IPS-15b (cell line): ENCODE measurements at regions not wholly inside any gene's neighbourhood (a gene's known extent, or its start where the extent isn't known, plus 50 kb on each side); places are given as distances from the start of the nearest gene placed in this dataset.

ENCODE experiments used
- H3K27me3 ChIP-seq: one replicate; pipeline ENCODE4 v1.6.1; 2013; ENCODE audit warnings: low read length; ENCODE audit not compliant: control insufficient read depth, insufficient read depth
- H3K36me3 ChIP-seq: one replicate; pipeline ENCODE4 v1.6.1; 2013; ENCODE audit warnings: low read length; ENCODE audit not compliant: control insufficient read depth, insufficient read depth
- H3K4me1 ChIP-seq: one replicate; pipeline ENCODE4 v1.6.1; 2013; ENCODE audit warnings: mild to moderate bottlenecking, low read length; ENCODE audit not compliant: control insufficient read depth, insufficient read depth
- H3K4me3 ChIP-seq: one replicate; pipeline ENCODE4 v1.5.1; 2013; ENCODE audit warnings: low read depth, low read length
- H3K9ac ChIP-seq: one replicate; pipeline ENCODE4 v1.6.1; 2013; ENCODE audit warnings: low read depth, mild to moderate bottlenecking, low read length
- H3K9me3 ChIP-seq: one replicate; pipeline ENCODE4 v1.6.1; 2013; ENCODE audit warnings: mild to moderate bottlenecking, low read length; ENCODE audit not compliant: control insufficient read depth, insufficient read depth

DNA sequence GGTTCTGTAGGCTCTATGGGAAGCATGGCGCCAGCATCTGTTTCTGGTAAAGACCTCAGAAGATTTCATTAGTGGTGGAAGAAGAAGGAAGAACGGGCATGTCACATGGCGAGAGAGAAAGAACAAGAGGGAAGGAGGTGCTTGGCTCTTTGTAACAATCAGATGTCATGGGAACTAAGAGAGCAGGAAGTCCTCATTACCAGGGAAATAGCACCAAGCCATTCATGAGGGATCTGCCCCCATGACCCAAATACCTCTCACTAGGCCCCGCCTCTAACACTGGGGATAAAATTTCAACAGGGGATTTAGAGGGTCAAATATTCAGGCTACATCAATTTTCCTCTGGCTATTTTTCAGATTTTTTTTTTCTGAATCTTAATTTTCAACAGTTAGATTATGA is 954.3 kb downstream of the SQOR start:
- H3K9me3 ChIP-seq = no peaks in the 10 kb centered on the region
- H3K4me1 ChIP-seq = no peaks in the 10 kb centered on the region
- no peak overlapping the region for H3K4me3 ChIP-seq
- no peaks in the 10 kb centered on the region for H3K27me3 ChIP-seq
- no peaks in the 10 kb centered on the region for H3K36me3 ChIP-seq
- no peak overlapping the region for H3K9ac ChIP-seq

DNA sequence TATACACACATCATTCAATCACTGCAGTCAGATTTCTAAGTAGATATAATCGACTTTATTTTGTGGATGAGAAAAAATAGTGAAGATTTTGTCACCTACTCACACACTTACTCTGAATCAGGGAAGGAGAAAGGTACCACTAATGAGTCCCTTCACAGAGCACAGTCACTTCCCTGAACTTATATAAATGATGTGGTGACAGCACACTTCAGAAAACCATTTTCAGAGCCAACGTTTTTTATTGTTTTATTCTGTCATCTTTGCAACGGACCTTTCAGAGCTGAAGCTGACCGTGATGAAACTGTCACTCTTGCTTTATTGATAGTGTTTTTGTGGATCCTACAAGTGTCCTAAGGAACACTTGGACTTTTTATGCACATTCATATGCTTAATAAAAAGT is 956.6 kb downstream of the SQOR start:
- Histone ChIP-seq H3K9ac (no peak overlapping the region), H3K36me3 (no peaks in the 10 kb centered on the region), H3K4me1 (no peaks in the 10 kb centered on the region), H3K27me3 (no peaks in the 10 kb centered on the region), H3K9me3 (no peaks in the 10 kb centered on the region), H3K4me3 (no peak overlapping the region)

DNA sequence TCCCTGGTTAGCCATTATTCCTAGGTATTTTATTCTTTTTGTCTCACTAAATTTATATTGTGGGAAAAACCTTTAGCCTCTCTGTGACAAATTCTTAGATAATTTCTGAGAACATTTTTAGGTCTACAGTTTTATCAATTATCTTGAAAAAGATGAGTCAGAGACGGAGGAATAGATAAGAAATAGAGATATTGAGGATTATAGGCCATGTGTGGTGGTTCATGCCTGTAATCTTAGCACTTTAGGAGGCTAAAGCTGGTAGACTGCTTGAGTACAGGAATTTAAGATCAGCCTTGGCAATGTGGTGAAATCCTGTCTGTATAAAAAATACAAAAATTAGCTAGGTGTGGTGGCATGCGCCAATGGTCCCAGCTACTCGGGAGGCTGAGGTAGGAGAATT is 960.2 kb downstream of the SQOR start:
- no peaks in the 10 kb centered on the region for H3K4me1 ChIP-seq
- no peaks in the 10 kb centered on the region for H3K27me3 ChIP-seq
- H3K36me3 ChIP-seq = no peaks in the 10 kb centered on the region
- H3K4me3 ChIP-seq = no peak overlapping the region
- H3K9ac ChIP-seq = no peak overlapping the region
- H3K9me3 ChIP-seq = no peaks in the 10 kb centered on the region

DNA sequence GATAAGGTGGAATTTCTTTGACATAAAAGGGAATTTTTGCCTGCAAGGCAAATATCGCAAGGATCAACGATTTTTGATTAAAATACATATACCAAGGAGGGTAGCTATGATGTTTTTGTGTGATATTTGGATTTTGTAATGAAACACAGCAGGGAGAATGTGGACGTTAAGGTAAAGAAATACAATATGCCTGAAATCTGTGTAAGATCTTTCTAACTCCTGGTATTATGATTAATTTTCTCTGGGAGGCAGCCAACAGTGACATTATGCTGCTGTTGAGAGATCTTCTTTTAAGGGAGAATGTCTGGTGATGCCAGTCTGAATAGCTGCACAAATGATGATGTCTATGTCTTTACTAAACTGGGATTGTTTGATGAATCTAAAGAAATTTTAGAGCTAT is 972.2 kb downstream of the SQOR start:
- H3K9ac ChIP-seq = no peak overlapping the region
- H3K36me3 ChIP-seq = no peaks in the 10 kb centered on the region
- no peaks in the 10 kb centered on the region for H3K4me1 ChIP-seq
- no peaks in the 10 kb centered on the region for H3K27me3 ChIP-seq
- no peaks in the 10 kb centered on the region for H3K9me3 ChIP-seq
- H3K4me3 ChIP-seq = no peak overlapping the region

DNA sequence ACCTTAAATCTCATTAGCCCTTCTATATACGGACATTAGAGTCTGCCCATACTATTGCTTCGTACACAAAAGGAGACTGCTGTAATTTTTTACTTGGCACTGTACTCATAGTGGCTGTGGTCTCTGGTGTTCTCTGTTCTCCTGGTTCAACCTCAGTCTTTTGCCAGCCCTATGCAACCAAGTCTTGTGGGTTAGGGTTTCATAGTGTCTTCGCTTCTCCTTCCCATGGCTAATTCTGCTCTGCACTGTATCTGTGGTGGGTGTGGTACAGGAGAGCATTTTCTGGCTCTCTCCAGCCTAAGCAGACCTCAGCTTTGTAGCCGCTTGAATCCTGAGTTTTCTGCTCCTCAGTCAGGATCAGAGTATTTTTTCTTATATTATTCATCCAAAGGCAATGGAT is 981.2 kb downstream of the SQOR start:
- H3K9ac ChIP-seq = no peak overlapping the region
- no peak overlapping the region for H3K4me3 ChIP-seq
- H3K36me3 ChIP-seq = no peaks in the 10 kb centered on the region
- no peaks in the 10 kb centered on the region for H3K9me3 ChIP-seq
- no peaks in the 10 kb centered on the region for H3K4me1 ChIP-seq
- H3K27me3 ChIP-seq = no peaks in the 10 kb centered on the region

DNA sequence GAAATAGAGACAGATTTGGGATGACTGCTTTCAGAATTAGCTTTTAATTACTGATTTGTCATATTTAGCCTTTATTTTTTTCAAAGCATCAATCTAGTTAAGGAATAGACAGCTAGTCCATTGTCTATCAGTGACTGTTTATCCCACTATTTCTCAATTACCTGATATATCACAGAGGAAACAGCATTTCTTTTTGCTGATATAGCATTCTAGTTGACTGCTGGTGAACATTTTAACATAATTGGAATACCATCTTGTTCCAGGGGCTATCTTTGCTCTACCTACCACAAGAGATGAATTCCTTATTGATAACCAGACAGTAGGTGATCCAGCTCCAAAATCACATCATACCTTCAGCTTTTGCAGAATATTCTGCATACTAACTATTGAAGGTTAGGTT is 982.7 kb downstream of the SQOR start:
- Histone ChIP-seq H3K27me3 (no peaks in the 10 kb centered on the region), H3K4me1 (no peaks in the 10 kb centered on the region), H3K9me3 (no peaks in the 10 kb centered on the region), H3K9ac (no peak overlapping the region), H3K36me3 (no peaks in the 10 kb centered on the region), H3K4me3 (no peak overlapping the region)

DNA sequence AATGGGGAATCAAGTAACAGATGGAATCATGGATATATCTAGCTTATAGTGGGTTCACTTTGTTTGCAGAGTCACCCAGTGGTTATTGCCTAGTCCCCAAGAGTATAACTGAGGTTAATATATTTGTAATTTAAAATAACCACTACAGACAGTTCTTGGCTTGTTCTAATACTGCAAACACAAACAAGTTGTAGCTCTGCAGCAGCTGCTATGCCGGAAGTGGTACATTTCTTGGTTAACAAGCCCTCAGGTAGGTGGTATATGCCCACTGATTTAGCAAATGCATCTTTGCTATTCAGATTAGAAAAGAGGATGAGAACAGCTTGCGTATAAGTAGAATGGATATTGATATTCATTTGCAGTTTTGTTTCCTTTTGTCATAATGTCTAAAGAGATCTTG is 984.2 kb downstream of the SQOR start:
- Histone ChIP-seq H3K36me3 (no peaks in the 10 kb centered on the region), H3K4me1 (no peaks in the 10 kb centered on the region), H3K9ac (no peak overlapping the region), H3K4me3 (no peak overlapping the region), H3K9me3 (no peaks in the 10 kb centered on the region), H3K27me3 (no peaks in the 10 kb centered on the region)

DNA sequence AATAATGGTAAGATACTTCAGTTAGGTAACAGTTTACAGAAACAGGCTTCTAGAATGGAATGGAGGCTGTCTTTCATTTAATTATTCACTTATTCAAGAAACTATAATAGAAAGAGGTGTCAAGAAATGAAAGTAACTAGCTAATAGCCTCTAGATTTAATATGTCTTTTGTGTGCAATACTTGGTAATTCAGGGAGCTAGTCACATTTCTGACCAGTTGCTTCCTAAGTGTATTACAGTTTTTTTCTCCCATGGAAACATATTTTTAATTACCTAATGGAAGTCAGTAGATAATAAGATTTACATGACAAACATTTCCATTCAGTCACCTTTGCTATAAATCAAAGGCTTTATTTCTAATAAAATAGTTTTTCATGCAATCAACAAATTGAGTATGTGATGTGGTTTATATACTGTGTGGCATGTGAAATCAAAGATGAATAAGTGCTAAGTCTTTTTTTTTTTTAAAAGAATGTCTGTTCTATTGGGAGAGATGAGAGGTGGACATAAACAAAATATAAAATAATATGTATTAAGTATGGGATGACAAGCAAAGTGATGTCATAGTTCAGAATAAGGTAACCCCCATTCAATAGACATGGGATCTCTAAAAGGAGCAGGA is 985.7 kb downstream of the SQOR start:
- H3K36me3 ChIP-seq = no peaks in the 10 kb centered on the region
- no peaks in the 10 kb centered on the region for H3K4me1 ChIP-seq
- H3K4me3 ChIP-seq = no peak overlapping the region
- H3K9ac ChIP-seq = no peak overlapping the region
- H3K9me3 ChIP-seq = no peaks in the 10 kb centered on the region
- no peaks in the 10 kb centered on the region for H3K27me3 ChIP-seq

DNA sequence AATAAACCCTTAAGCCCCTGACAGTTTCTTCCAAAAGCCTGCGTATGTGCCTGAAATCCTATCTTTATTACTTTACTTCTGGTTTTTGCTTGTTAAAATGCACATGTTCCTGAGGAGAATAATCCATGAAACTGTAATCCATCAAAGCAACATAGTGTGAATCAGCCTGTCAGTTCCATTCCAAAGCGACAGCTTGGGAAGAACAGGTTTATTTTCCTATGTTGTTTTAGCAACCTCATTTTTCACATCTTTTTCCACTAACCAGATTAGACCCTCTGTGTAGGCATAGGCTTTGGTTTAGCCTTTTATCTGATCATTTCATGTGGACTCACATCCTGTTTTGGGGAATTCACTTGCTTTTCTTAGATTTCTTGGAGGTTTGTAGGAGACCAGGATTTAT is 988.0 kb downstream of the SQOR start:
- Histone ChIP-seq H3K4me3 (no peak overlapping the region), H3K27me3 (no peaks in the 10 kb centered on the region), H3K36me3 (no peaks in the 10 kb centered on the region), H3K9ac (no peak overlapping the region), H3K9me3 (no peaks in the 10 kb centered on the region), H3K4me1 (no peaks in the 10 kb centered on the region)

DNA sequence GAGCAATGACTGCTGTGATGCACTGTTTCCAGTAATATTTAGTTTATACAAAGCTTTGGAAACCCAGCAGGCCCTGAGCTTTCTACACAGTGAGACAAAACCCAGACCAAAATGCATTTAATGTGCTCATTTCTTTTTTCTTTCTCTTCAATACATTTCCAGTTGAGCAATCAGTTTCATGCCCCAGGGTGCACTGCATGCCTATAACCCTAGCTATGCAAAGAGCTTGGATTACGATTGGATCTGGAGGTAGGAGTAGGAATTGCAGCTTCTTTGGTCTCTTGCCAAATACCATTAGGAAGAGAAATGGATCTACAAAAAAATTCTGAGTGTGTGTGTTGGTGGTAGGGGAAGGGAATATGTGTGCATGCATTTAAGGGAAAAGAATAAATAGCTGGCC is 1001.4 kb downstream of the SQOR start:
- Histone ChIP-seq H3K9me3 (no peaks in the 10 kb centered on the region), H3K4me1 (peaks cover 2% of the 10 kb centered on the region), H3K36me3 (no peaks in the 10 kb centered on the region), H3K4me3 (no peak overlapping the region), H3K9ac (no peak overlapping the region), H3K27me3 (no peaks in the 10 kb centered on the region)

DNA sequence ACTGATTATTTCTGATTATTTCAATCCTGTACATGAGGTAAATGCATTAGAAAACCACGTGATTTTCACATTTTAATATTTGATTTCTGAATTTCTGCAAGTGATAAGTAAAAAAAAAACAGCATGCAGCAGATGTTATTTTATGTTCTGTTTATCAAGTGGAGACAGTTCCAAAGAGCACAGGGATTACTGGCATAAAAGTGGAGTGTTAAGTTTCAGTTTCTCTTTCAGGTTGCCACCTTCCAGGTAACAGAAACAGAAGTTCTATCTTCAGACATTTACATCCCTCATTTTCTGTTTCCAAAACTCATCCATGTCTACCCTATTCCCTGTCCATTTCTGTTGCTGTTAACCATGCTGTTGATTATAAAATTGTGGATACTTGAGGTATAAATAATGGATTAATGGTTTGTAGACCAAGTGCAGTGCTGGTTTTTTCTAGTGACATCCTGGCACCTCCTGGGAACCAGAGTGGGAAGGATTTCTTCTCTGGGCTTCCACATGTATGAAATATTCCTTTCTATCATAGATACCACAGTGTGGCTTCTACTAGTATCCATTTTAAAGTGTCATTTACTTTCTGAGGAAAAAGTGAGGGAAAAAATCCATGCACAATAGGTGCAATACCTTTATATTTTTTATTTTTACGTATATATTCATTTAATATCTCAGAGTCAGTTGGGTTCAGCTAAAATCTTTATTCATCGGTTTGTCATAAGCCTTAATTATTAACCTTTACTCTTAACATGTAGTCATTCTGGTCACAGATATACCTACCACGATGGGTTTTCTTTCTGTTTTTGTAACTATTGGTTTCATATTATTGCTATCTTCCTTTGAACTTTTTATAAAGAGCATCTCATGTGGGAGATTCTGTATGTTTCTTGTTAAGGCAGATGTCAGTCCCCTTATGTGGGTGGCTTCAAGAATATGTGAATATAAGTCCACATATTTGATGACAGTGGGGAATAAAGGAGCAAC is 1010.0 kb downstream of the SQOR start:
- no peak overlapping the region for H3K9ac ChIP-seq
- H3K36me3 ChIP-seq = no peaks in the 10 kb centered on the region
- H3K4me1 ChIP-seq = no peaks in the 10 kb centered on the region
- no peaks in the 10 kb centered on the region for H3K9me3 ChIP-seq
- no peak overlapping the region for H3K4me3 ChIP-seq
- no peaks in the 10 kb centered on the region for H3K27me3 ChIP-seq

DNA sequence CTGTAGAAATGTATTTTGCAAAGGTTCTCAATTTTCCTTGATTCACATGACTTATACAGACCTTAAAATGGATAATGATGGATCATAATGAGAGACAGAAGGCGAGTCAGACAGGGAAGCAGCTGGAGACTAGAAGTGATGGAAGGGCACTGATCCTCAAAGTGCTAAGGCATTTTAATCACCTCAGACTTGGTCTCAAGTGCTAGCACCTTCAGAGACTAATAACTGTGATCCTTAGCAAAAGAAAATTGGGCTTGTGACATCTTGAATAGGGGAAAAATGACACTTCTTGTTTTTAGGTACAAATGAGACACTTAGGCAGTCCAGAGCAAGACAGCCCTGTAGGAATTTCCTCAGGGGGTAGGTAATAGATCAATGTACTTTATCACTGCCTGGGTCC is 1011.7 kb downstream of the SQOR start:
- Histone ChIP-seq H3K36me3 (no peaks in the 10 kb centered on the region), H3K9ac (no peak overlapping the region), H3K4me3 (no peak overlapping the region), H3K27me3 (no peaks in the 10 kb centered on the region), H3K9me3 (no peaks in the 10 kb centered on the region), H3K4me1 (no peaks in the 10 kb centered on the region)
